ENCODE measurements at regions not wholly inside any gene's neighbourhood (a gene's known extent, or its start where the extent isn't known, plus 50 kb on each side); places are given as distances from the start of the nearest gene placed in this dataset.

GRCh38 chr4:162360369-162361149 is 196.8 kb upstream of the FSTL5 start:
- 70 to 75% methylated on average over 4 of the region's 4 CpGs for WGBS, 2 donors
- no peaks in the 10 kb centered on the region for H3K36me3 ChIP-seq (ENCODE audit: control insufficient read depth in 2 of 2, insufficient read depth in 2 of 2, low read length in 1 of 2)
- H3K27ac ChIP-seq (ENCODE audit: low read depth in 2 of 2, low read length in 1 of 2), result no peak overlapping the region
- H3K27me3 ChIP-seq (ENCODE audit: control insufficient read depth in 1 of 2, insufficient read depth in 2 of 2, low read length in 2 of 2), result no peaks in the 10 kb centered on the region
- no peak overlapping the region for H3K4me3 ChIP-seq (ENCODE audit: low read depth in 1 of 2, low read length in 2 of 2)
- no peaks in the 10 kb centered on the region for H3K9me3 ChIP-seq (ENCODE audit: control insufficient read depth in 2 of 2, insufficient read depth in 1 of 2, low read depth in 1 of 2, low read length in 1 of 2)
- H3K4me1 ChIP-seq (ENCODE audit: control insufficient read depth in 2 of 2, insufficient read depth in 2 of 2, low read length in 1 of 2), result no peaks in the 10 kb centered on the region

GRCh38 chr4:162356181-162356580 is 192.4 kb upstream of the FSTL5 start:
- peaks cover 0 to 2% of the 10 kb centered on the region in 2 donors for H3K9me3 ChIP-seq (ENCODE audit: control insufficient read depth in 2 of 2, insufficient read depth in 1 of 2, low read depth in 1 of 2, low read length in 1 of 2)
- H3K36me3 ChIP-seq (ENCODE audit: control insufficient read depth in 2 of 2, insufficient read depth in 2 of 2, low read length in 1 of 2), result no peaks in the 10 kb centered on the region
- no peaks in the 10 kb centered on the region for H3K27me3 ChIP-seq (ENCODE audit: control insufficient read depth in 1 of 2, insufficient read depth in 2 of 2, low read length in 2 of 2)
- H3K4me1 ChIP-seq (ENCODE audit: control insufficient read depth in 2 of 2, insufficient read depth in 2 of 2, low read length in 1 of 2), result no peaks in the 10 kb centered on the region
- no peak overlapping the region for H3K4me3 ChIP-seq (ENCODE audit: low read depth in 1 of 2, low read length in 2 of 2)
- 71 to 75% methylated on average over 2 of the region's 2 CpGs for WGBS, 2 donors
- H3K27ac ChIP-seq (ENCODE audit: low read depth in 2 of 2, low read length in 1 of 2), result no peak overlapping the region

DNA sequence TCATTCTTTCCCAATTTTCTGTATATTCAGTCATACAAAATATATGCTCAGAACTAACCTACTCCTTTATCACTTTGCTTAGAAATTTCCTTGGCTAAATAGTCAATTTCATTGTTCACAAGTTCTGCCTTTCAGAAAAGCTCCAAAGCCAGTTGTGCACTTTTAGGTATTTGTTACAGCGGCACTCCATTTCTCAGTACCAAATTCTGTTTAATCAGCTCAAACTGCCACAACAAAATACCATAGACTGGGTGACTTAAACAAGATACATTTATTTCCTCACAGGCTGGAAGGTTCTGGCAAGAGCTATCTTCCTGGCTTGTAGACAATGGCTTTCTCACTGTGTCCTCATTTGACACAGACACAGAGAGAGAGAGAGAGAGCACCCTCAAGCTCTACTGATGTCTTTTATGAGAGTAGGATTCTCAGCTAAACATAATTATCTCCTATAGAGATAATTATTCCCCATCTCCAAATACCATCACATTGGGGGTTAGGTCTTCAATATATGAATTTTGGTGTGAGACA is 188.8 kb upstream of the FSTL5 start:
- H3K4me1 ChIP-seq (ENCODE audit: control insufficient read depth in 2 of 2, insufficient read depth in 2 of 2, low read length in 1 of 2), result no peaks in the 10 kb centered on the region
- H3K27ac ChIP-seq (ENCODE audit: low read depth in 2 of 2, low read length in 1 of 2), result no peak overlapping the region
- H3K4me3 ChIP-seq (ENCODE audit: low read depth in 1 of 2, low read length in 2 of 2), result no peak overlapping the region
- 93 to 94% methylated on average over 1 of the region's 1 CpG for WGBS, 2 donors
- H3K27me3 ChIP-seq (ENCODE audit: control insufficient read depth in 1 of 2, insufficient read depth in 2 of 2, low read length in 2 of 2), result no peaks in the 10 kb centered on the region
- no peaks in the 10 kb centered on the region for H3K36me3 ChIP-seq (ENCODE audit: control insufficient read depth in 2 of 2, insufficient read depth in 2 of 2, low read length in 1 of 2)
- H3K9me3 ChIP-seq (ENCODE audit: control insufficient read depth in 2 of 2, insufficient read depth in 1 of 2, low read depth in 1 of 2, low read length in 1 of 2), result peaks cover 0 to 2% of the 10 kb centered on the region in 2 donors

DNA sequence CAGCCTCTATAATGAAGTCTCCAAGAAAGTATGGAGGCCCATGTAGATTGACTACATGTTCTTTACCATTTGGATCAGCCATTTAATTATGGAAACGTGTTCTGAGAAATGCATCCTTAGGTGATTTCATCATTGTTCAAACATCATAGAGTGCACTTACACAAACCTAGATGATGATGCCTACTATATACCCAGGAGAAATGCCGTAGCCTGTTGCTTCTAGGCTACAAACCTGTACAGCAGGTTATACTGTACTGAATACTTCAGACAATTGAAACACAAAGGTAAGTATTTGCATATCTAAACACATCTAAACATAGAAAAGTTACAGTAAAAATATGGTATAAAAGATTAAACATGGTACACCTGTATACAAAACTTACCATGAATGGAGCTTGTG is 186.5 kb upstream of the FSTL5 start:
- H3K4me3 ChIP-seq (ENCODE audit: low read depth in 1 of 2, low read length in 2 of 2), result no peak overlapping the region
- no peak overlapping the region for H3K27ac ChIP-seq (ENCODE audit: low read depth in 2 of 2, low read length in 1 of 2)
- 27 to 46% methylated on average over 2 of the region's 2 CpGs for WGBS, 2 donors
- peaks cover 0 to 2% of the 10 kb centered on the region in 2 donors for H3K9me3 ChIP-seq (ENCODE audit: control insufficient read depth in 2 of 2, insufficient read depth in 1 of 2, low read depth in 1 of 2, low read length in 1 of 2)
- no peaks in the 10 kb centered on the region for H3K27me3 ChIP-seq (ENCODE audit: control insufficient read depth in 1 of 2, insufficient read depth in 2 of 2, low read length in 2 of 2)
- no peaks in the 10 kb centered on the region for H3K36me3 ChIP-seq (ENCODE audit: control insufficient read depth in 2 of 2, insufficient read depth in 2 of 2, low read length in 1 of 2)
- no peaks in the 10 kb centered on the region for H3K4me1 ChIP-seq (ENCODE audit: control insufficient read depth in 2 of 2, insufficient read depth in 2 of 2, low read length in 1 of 2)

DNA sequence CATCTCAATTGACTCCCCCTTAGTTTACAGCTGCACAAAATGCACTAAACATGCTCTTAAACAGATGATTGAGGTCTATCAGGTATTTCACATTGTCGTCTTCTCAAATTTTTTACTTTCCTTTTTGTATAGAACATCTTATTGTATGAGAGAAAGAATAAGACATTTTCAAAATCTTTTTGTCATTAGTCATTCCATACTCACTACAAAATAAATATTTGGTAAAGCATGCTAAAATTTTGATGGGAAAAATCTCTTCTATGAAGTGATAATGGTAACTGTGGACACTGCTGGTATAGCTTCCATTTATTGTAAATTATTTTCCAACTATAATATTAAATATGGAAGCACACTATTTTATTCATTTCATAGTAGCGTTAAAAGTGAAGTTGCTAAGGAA is 185.6 kb upstream of the FSTL5 start:
- 79 to 83% methylated on average over 2 of the region's 2 CpGs for WGBS, 2 donors
- H3K27me3 ChIP-seq (ENCODE audit: control insufficient read depth in 1 of 2, insufficient read depth in 2 of 2, low read length in 2 of 2), result no peaks in the 10 kb centered on the region
- no peaks in the 10 kb centered on the region for H3K4me1 ChIP-seq (ENCODE audit: control insufficient read depth in 2 of 2, insufficient read depth in 2 of 2, low read length in 1 of 2)
- peaks cover 0 to 2% of the 10 kb centered on the region in 2 donors for H3K9me3 ChIP-seq (ENCODE audit: control insufficient read depth in 2 of 2, insufficient read depth in 1 of 2, low read depth in 1 of 2, low read length in 1 of 2)
- H3K36me3 ChIP-seq (ENCODE audit: control insufficient read depth in 2 of 2, insufficient read depth in 2 of 2, low read length in 1 of 2), result no peaks in the 10 kb centered on the region
- H3K4me3 ChIP-seq (ENCODE audit: low read depth in 1 of 2, low read length in 2 of 2), result no peak overlapping the region
- no peak overlapping the region for H3K27ac ChIP-seq (ENCODE audit: low read depth in 2 of 2, low read length in 1 of 2)

- Histone ChIP-seq H3K27me3 (ENCODE audit: control insufficient read depth in 1 of 2, insufficient read depth in 2 of 2, low read length in 2 of 2) (no peaks in the 10 kb centered on the region), H3K36me3 (ENCODE audit: control insufficient read depth in 2 of 2, insufficient read depth in 2 of 2, low read length in 1 of 2) (no peaks in the 10 kb centered on the region), H3K4me1 (ENCODE audit: control insufficient read depth in 2 of 2, insufficient read depth in 2 of 2, low read length in 1 of 2) (no peaks in the 10 kb centered on the region), H3K27ac (ENCODE audit: low read depth in 2 of 2, low read length in 1 of 2) (no peak overlapping the region), H3K9me3 (ENCODE audit: control insufficient read depth in 2 of 2, insufficient read depth in 1 of 2, low read depth in 1 of 2, low read length in 1 of 2) (no peaks in the 10 kb centered on the region), H3K4me3 (ENCODE audit: low read depth in 1 of 2, low read length in 2 of 2) (no peak overlapping the region)
- WGBS, 2 donors, result 33 to 38% methylated on average over 3 of the region's 3 CpGs
Observed at GRCh38 chr4:162347842-162348213, 184.0 kb upstream of the FSTL5 start.

GRCh38 chr4:162347156-162347841 is 183.5 kb upstream of the FSTL5 start:
- Histone ChIP-seq H3K36me3 (ENCODE audit: control insufficient read depth in 2 of 2, insufficient read depth in 2 of 2, low read length in 1 of 2) (no peaks in the 10 kb centered on the region), H3K27me3 (ENCODE audit: control insufficient read depth in 1 of 2, insufficient read depth in 2 of 2, low read length in 2 of 2) (no peaks in the 10 kb centered on the region), H3K27ac (ENCODE audit: low read depth in 2 of 2, low read length in 1 of 2) (no peak overlapping the region), H3K4me3 (ENCODE audit: low read depth in 1 of 2, low read length in 2 of 2) (no peak overlapping the region), H3K9me3 (ENCODE audit: control insufficient read depth in 2 of 2, insufficient read depth in 1 of 2, low read depth in 1 of 2, low read length in 1 of 2) (no peaks in the 10 kb centered on the region), H3K4me1 (ENCODE audit: control insufficient read depth in 2 of 2, insufficient read depth in 2 of 2, low read length in 1 of 2) (no peaks in the 10 kb centered on the region)
- 26 to 35% methylated on average over 2 of the region's 2 CpGs for WGBS, 2 donors

- no peaks in the 10 kb centered on the region for H3K4me1 ChIP-seq (ENCODE audit: control insufficient read depth in 2 of 2, insufficient read depth in 2 of 2, low read length in 1 of 2)
- no peaks in the 10 kb centered on the region for H3K27me3 ChIP-seq (ENCODE audit: control insufficient read depth in 1 of 2, insufficient read depth in 2 of 2, low read length in 2 of 2)
- no peaks in the 10 kb centered on the region for H3K36me3 ChIP-seq (ENCODE audit: control insufficient read depth in 2 of 2, insufficient read depth in 2 of 2, low read length in 1 of 2)
- H3K9me3 ChIP-seq (ENCODE audit: control insufficient read depth in 2 of 2, insufficient read depth in 1 of 2, low read depth in 1 of 2, low read length in 1 of 2), result no peaks in the 10 kb centered on the region
- H3K27ac ChIP-seq (ENCODE audit: low read depth in 2 of 2, low read length in 1 of 2), result no peak overlapping the region
- WGBS, 2 donors, result 0 to 76% methylated on average over 1 of the region's 1 CpG
- no peak overlapping the region for H3K4me3 ChIP-seq (ENCODE audit: low read depth in 1 of 2, low read length in 2 of 2)
Observed at GRCh38 chr4:162343967-162344366, 180.2 kb upstream of the FSTL5 start.

GRCh38 chr4:162341533-162341932 is 177.7 kb upstream of the FSTL5 start:
- no peaks in the 10 kb centered on the region for H3K36me3 ChIP-seq (ENCODE audit: control insufficient read depth in 2 of 2, insufficient read depth in 2 of 2, low read length in 1 of 2)
- 40 to 46% methylated on average over 2 of the region's 2 CpGs for WGBS, 2 donors
- H3K4me3 ChIP-seq (ENCODE audit: low read depth in 1 of 2, low read length in 2 of 2), result no peak overlapping the region
- H3K9me3 ChIP-seq (ENCODE audit: control insufficient read depth in 2 of 2, insufficient read depth in 1 of 2, low read depth in 1 of 2, low read length in 1 of 2), result peaks cover 0 to 2% of the 10 kb centered on the region in 2 donors
- H3K4me1 ChIP-seq (ENCODE audit: control insufficient read depth in 2 of 2, insufficient read depth in 2 of 2, low read length in 1 of 2), result no peaks in the 10 kb centered on the region
- H3K27ac ChIP-seq (ENCODE audit: low read depth in 2 of 2, low read length in 1 of 2), result no peak overlapping the region
- no peaks in the 10 kb centered on the region for H3K27me3 ChIP-seq (ENCODE audit: control insufficient read depth in 1 of 2, insufficient read depth in 2 of 2, low read length in 2 of 2)

Data from esophagus (tissue), 2 donors.